ENCODE measurements at regions not wholly inside any gene's neighbourhood (a gene's known extent, or its start where the extent isn't known, plus 50 kb on each side); places are given as distances from the start of the nearest gene placed in this dataset.
A peak's percentile ranks its signal among the peaks of the same experiment; 100 is the strongest.

DNA sequence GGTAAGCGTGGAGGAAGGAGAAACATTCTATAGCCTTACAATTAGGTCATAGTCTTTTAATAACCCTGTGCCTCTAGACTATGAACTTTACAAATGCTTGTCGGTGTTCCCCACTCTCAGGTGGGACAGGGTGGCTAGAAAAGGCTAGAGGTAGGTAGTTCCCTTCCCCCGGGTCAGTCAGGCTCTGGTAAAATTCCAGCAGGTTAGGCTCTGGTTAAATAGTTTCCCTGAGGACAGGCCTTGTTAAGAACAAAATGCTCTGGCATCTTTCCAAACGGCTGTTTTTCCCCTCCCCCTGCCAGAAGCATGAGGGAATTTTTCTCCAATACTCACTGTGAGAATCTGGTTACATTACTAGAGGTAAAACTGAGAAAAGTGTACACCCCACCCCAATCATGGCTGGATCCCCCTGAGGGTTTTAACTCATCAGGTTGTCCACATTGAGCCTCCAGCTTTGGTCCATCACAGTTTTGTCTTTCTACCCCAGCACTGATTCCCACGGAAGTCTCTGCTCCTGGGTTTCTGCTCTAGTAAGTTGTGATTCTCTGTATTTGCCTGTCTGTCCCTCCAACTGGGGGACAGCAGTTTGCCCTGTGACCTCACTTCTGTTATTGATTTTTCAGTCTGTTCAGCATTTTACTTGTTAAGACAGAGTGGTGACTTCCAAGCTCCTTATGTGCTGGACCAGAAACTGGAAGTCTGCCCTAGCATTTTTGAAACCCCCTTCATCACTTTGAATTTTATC, 84.7 kb upstream of the ADGRF1 start:
- peak in 1 of 4 donors; percentile 39 for DNase-seq (ENCODE audit: low read depth in 4 of 4, low spot score in 2 of 4)

- no peak for DNase-seq (ENCODE audit: low read depth in 4 of 4, low spot score in 2 of 4)
Measured at GRCh38 chr6:47118611-47119010, 76.5 kb upstream of the ADGRF1 start.

DNA sequence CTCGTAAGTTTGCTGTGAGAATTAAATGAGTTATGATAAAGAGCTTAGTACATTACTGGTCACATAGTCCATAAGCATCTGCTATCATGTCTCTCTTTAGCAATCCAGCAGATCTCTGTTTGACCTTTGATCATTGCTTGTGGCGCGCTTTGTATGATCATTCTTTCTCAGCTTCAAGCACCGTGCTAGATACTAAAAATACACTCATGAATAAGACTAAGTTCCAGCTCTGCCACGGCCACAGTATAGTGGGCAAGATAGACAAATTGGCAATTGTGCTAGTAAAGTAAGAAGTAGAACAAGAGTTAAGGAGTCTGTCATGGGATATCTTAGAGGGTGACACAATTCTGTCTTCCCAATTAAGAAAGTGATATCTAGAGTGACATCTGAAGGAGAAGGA, 75.2 kb upstream of the ADGRF1 start:
- DNase-seq (ENCODE audit: low read depth in 4 of 4, low spot score in 2 of 4) = no peak

GRCh38 chr6:47116606-47117005, 74.5 kb upstream of the ADGRF1 start:
- DNase-seq (ENCODE audit: low read depth in 4 of 4, low spot score in 2 of 4) = no peak

DNA sequence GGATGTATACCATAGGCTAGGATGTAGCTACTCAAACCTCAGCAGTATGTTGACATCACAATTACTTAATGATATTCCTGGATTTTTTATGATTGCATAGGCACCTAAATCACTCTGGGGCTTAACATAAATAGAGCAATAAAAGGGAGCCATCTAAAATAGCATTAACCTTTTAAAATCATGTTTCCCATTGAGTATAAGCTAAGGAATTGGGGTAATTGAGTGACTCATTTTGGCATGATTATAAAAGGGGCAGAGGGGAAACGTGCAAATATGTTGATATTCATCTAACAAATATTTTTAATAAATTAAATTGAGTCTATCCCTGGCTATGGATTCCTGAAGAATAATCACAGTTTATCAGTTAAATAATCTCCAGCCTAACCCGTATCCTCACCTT, 74.0 kb upstream of the ADGRF1 start:
- no peak for DNase-seq (ENCODE audit: low read depth in 4 of 4, low spot score in 2 of 4)

DNA sequence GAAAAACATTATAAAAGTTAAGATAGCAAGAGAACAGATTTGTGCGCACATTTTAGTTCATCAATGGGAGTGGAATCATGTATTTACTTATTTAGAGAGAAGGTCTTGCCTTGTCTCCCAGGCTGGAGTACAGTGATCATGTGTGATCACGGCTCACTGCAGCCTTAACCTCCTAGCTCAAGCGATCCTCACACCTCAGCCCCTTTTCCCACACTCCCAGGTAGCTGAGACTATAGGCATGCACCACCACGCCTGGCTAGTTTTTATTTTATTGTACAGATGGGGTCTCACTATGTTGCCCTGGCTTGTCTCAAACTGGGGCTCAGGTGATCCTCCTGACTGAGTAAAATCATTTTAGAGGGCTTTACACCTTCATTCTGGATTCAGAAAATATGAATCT, 72.3 kb upstream of the ADGRF1 start:
- DNase-seq (ENCODE audit: low read depth in 4 of 4, low spot score in 2 of 4) = no peak

- DNase-seq (ENCODE audit: low read depth in 4 of 4, low spot score in 2 of 4) = no peak
Measured at GRCh38 chr6:47112317-47112716, 70.2 kb upstream of the ADGRF1 start.

DNA sequence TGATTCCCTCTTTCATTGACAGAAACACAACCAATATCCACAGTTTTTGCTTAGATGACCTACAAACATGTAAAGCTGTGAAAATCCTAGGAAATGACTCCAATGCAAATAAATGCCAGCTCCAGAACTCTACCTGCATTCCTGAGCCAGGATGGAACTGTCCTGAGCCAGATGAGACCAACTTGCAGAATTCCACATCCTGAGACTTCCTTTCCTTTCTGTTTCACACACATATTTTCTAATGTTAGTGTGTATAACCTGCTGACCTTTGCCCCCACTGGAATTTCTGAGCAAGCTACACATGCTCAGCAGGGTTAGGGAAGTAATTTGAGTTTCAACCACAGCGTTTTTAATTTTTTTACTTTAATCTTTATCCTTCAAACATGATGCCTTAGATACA, 69.6 kb upstream of the ADGRF1 start:
- DNase-seq (ENCODE audit: low read depth in 4 of 4, low spot score in 2 of 4) = no peak

DNA sequence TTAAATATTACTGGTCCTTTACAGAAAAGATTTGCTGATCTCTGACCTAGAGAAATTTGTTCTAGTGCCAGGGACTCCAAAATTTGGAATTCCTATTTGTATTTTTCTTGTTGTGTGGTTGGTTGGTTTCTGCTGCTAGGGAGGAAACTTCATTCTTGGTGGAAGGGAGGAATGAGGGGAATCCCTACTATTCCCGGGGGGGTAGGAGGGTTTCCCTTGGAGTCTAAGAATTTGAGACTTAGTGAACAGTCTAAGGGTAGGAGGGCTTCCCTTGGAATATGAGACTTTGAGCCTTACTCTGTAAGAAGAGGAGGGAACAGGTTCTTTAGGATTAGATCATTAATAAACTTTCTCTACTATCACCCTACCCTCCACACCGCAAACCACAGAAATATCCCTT, 67.1 kb upstream of the ADGRF1 start:
- DNase-seq (ENCODE audit: low read depth in 4 of 4, low spot score in 2 of 4) = no peak

DNA sequence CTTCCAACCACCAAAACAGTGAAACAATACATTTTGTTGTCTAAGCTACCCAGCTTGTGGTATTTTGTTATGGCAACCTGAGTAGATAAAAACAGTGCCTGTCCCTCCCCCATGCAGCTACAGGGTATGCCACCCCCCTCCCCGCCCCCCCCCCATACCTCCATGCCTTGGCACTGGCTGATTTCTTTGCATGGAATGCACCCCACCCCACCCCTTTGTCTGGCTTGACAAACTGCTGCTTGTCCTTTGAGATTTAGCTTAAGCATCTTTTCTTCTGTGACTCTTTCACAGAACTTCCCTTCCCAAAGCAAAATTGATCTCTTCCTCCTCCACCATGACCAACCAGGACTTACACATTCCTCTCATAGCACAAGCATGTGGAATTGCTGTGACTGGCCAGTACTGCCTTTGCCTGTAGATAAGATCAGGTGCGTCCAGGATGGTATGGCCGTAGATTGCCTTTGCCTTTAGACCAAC, 64.6 kb upstream of the ADGRF1 start:
- DNase-seq (ENCODE audit: low read depth in 4 of 4, low spot score in 2 of 4) = no peak

DNA sequence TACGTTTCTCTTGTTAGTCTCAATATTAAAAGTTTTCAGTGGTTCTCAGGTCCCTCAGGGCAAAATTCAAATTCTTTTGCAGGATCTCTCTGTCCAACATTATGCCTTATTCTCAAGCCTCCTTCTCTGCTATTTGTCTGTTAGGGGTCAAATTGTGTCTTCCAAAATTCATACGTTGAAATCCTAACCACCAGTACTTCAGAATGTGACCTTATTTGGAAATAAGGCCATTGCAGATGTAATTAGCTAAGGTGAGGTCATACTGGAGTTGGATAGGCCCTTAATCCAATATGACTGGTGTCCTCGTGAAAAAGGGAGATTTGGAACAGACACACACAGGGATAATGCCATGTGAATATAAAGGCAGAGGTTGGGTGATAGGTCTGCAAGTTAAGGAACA, 64.1 kb upstream of the ADGRF1 start:
- DNase-seq (ENCODE audit: low read depth in 4 of 4, low spot score in 2 of 4) = no peak

DNA sequence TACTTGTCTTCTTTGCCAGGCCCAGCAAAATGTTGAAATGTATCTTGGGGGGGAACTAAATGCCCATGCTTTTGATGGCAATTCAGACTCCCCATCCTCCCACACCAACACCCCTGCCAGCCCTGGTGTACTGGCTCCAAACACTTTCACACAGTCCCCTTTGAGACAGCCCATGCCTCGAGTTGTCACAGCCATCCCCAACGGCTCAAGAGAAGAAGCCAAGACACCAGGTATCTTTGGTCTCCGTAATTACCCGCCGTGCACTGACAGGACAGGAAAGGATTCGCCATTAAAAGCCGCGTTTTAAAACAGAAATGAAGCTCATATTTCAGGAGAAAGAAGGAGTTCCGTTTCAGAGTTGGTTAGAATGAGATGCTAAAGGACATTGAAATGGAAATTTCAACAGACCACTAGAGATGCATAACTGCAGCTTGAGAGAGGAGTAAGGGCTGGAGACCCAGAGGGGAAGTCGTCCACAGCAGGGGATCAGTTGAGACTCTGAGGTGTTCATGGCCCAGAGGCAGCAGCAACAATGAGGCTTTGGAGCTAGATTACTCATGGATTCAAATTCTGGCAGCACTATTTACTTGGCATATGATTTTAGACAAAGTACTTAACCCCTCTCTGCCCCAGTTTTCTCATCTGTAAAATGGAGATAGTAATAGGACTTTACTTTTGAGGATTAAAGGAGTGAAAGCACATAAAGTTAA, 63.5 kb upstream of the ADGRF1 start:
- no peak for DNase-seq (ENCODE audit: low read depth in 4 of 4, low spot score in 2 of 4)

DNA sequence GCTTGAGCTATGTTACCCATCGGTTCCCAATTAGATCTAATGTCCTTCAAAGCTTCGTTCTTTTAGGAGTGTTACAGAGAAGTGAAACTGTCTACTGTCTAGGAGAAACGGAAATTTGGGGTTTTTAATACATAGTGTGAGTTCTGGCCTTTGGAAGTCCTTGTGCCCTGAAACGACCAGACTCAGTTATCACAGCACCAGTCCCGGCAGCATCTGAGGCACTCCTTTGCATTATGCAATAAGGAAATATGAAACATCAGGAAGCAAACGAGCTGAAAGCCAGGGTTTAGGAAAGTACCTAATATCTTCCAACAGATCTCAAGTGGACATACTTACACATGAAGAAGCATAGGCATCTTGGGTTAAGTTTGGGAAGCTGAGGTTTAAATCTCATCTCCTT, 61.8 kb upstream of the ADGRF1 start:
- no peak for DNase-seq (ENCODE audit: low read depth in 4 of 4, low spot score in 2 of 4)

GRCh38 chr6:47102331-47102730, 60.2 kb upstream of the ADGRF1 start:
- no peak for DNase-seq (ENCODE audit: low read depth in 4 of 4, low spot score in 2 of 4)

DNA sequence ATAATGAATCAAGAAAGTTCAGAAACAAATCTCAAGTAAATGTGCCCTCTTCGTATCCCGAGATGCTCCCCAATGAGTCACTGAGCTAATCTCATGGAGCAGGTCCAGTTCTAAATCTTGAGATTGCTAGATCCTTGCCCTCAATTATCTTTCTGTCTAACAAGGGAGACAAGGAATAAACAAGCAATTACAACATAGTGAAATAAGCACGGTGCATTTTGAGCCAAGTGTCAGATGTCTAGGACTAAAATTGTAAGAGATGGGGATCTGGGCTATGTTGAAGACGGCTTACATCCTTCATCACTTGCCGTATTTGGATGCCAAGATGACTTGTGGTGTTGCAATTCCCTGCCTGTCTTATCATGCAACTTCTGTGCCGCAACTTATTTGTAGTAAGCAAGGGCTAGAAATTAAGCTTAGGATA, 56.5 kb upstream of the ADGRF1 start:
- no peak for DNase-seq (ENCODE audit: low read depth in 4 of 4, low spot score in 2 of 4)

DNA sequence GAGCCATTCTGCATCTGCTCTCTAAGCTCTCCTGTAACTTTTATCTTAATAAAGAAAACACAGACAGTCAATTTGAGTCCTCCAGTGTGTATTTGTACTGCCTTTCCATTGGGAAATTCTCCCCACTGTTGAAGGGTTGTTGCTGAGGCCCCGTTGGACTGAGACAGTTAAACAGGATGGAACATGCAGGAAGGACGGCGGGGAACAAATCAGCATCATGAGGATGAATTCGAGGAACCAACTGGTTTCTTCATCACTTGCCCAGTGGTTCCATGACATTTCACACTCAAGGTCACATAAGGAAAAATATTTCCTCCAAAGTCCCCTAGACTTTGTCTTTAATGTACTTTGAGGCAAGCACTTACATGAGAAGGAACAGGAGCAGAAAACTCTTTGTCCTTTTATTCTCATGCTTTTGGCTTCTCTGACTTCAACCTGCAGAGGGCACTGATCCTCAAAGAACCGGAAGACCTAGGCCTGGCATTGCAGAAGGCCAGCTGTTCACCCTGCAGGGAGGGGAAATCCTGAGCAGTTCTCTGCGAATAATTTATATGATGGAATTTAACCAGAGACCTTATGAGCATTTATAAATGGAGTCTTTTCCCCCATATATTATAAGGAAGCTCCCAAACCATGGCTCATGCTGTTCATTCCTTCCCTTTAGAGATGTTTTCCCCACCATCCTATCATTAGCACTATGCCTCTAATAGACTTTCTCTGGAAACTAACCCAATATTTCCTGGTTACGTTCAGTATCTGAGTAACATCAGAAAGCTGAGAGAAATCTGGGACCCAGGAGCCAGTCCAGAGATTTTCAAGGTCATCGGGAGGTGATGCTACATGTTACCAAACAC, 55.2 kb upstream of the ADGRF1 start:
- peak in 2 of 4 donors; percentile 48 to 70 for DNase-seq (ENCODE audit: low read depth in 4 of 4, low spot score in 2 of 4)

DNA sequence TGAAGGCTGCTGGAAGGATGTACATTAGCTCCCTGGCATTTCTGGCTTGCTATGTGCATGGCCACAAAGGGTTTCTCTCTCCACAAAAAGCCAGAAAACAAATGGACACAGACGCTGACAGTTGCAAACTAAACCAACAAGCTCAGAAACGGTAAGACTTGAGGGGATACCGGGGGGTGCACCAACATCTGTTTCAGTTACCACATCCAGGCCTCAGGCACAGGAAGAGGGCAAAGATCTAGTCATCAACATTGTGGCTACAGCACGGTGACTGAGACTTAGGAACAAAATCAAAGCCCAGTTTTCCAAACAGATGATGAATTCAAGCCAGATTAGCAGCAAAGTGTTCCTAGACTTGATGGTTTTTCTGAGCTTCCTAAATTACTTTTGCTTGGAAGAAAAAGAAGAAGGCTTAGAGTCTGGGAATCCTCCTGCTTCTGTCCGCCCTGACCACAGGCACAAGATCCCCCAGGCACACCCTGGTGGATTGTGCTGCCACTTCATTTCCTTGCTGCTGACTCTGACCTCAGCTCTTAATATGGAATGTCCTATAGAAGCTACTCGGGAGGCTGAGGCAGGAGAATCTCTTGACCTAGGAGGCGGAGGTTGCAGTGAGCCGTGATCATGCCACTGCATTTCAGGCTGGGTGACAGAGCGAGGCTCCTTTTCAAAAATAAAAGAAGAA, 54.2 kb upstream of the ADGRF1 start:
- no peak for DNase-seq (ENCODE audit: low read depth in 4 of 4, low spot score in 2 of 4)

DNA sequence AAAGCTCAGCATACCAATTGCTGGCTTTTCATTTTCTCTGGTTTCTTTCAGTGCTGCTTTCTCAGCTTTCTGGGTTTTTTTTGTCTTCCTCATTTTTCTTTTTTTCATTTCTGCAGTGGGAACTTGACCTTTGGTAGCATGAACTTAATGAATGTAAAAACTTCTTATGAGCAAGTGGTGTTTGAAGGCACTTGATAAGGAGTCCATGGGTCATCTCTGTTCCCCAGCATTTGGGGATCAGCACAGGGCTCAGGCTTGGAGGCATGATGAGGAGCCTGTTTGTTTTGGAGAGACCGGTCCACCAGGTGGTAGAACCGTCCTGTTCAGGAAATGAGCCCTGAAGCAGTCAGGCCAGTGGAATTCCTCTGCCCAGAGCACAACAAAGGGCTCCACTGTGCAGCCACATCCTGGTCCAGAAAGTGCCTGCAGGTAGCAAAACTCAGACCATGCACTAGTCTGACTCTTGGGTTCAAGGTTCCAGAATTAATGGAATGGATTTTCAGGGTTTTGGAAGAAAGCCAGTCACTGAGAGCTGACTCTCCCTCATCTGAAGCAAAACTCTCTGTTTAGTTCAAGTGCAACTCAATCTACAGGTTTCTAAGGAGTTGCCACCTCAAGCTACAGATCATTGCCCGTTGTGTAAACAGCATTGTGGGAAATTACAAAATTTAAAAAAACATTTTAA, 52.3 kb upstream of the ADGRF1 start:
- DNase-seq (ENCODE audit: low read depth in 4 of 4, low spot score in 2 of 4) = no peak

DNA sequence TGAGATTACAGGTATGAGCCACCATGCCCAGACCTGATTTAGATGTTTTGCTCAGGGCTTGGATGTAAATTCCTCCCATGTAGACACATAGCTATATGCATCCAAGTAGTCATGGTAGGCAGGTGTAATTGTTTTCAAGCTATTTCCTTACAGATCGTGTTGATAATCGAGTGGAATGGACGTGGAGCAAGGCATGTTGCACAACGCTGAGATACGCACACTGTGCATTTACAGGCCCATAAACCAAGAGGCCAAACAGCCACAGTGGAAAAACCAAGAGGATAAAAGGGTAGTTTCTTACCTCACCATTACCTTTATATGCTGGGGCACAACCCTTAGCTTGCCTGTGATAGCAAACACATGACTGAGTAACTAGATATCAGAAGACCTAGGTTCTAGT, 51.0 kb upstream of the ADGRF1 start:
- no peak for DNase-seq (ENCODE audit: low read depth in 4 of 4, low spot score in 2 of 4)
